Retinal pigment epithelial cell (primary cell): ENCODE measurements at regions not wholly inside any gene's neighbourhood (a gene's known extent, or its start where the extent isn't known, plus 50 kb on each side); places are given as distances from the start of the nearest gene placed in this dataset.

ENCODE experiments used
- DNase-seq: peaks from one replicate; pipeline ENCODE4 v3.0.0-alpha.2; 2010; ENCODE audit warnings: low read depth
- H3K4me3 ChIP-seq: 2 replicates; pipeline ENCODE4 v1.5.1; 2011; ENCODE audit warnings: mild to moderate bottlenecking, low read length, control low read depth, moderate library complexity
- CTCF ChIP-seq: conservative IDR thresholded peaks from 2 replicates; pipeline ENCODE4 v1.5.1; 2011; ENCODE audit warnings: low read depth, low read length, control low read depth, inconsistent platforms

- H3K4me3 ChIP-seq = no peak overlapping the region
- no peak for DNase-seq
- no peak for TF ChIP-seq CTCF
Measured at GRCh38 chr6:164210783-164211182, 796.3 kb downstream of the QKI start.

GRCh38 chr6:164210323-164210722, 795.8 kb downstream of the QKI start:
- H3K4me3 ChIP-seq = no peak overlapping the region
- TF ChIP-seq CTCF = no peak
- DNase-seq = no peak

GRCh38 chr6:164208371-164208770, 793.9 kb downstream of the QKI start:
- no peak for DNase-seq
- TF ChIP-seq CTCF = no peak
- no peak overlapping the region for H3K4me3 ChIP-seq

GRCh38 chr6:164206807-164207423, 792.4 kb downstream of the QKI start:
- H3K4me3 ChIP-seq = no peak overlapping the region
- no peak for TF ChIP-seq CTCF
- DNase-seq = no peak

- TF ChIP-seq CTCF = no peak
- DNase-seq = peak; percentile 0
- no peak overlapping the region for H3K4me3 ChIP-seq
Measured at GRCh38 chr6:164200071-164200470, 785.6 kb downstream of the QKI start.

- no peak overlapping the region for H3K4me3 ChIP-seq
- no peak for DNase-seq
- TF ChIP-seq CTCF = no peak
Measured at GRCh38 chr6:164195942-164196281, 781.4 kb downstream of the QKI start.

- H3K4me3 ChIP-seq = no peak overlapping the region
- TF ChIP-seq CTCF = no peak
- no peak for DNase-seq
Measured at GRCh38 chr6:164195278-164195941, 780.9 kb downstream of the QKI start.
